HG02870 (cell line): ENCODE measurements at regions not wholly inside any gene's neighbourhood (a gene's known extent, or its start where the extent isn't known, plus 50 kb on each side); places are given as distances from the start of the nearest gene placed in this dataset.

Experiments used
- ATAC-seq: cut with Tn5 transposase; IDR thresholded peaks from one replicate; pipeline ENCODE4 v1.9.1; 2021; ENCODE audit warnings: mild to moderate bottlenecking, moderate library complexity; ENCODE audit not compliant: unreplicated experiment

- ATAC-seq, result no peak
Measured at GRCh38 chr22:48143856-48144255, 1381.4 kb downstream of the TBC1D22A start.

GRCh38 chr22:48142388-48142787, 1379.9 kb downstream of the TBC1D22A start:
- no peak for ATAC-seq

GRCh38 chr22:48141301-48141700, 1378.9 kb downstream of the TBC1D22A start:
- no peak for ATAC-seq

- ATAC-seq, result no peak
Measured at GRCh38 chr22:48140261-48140813, 1377.9 kb downstream of the TBC1D22A start.

- ATAC-seq, result no peak
Measured at GRCh38 chr22:48139776-48140175, 1377.3 kb downstream of the TBC1D22A start.

- ATAC-seq, result no peak
Measured at GRCh38 chr22:48138855-48139254, 1376.4 kb downstream of the TBC1D22A start.

GRCh38 chr22:48138427-48138826, 1376.0 kb downstream of the TBC1D22A start:
- no peak for ATAC-seq

GRCh38 chr22:48137640-48138039, 1375.2 kb downstream of the TBC1D22A start:
- ATAC-seq, result no peak

GRCh38 chr22:48135592-48135991, 1373.1 kb downstream of the TBC1D22A start:
- no peak for ATAC-seq

GRCh38 chr22:48125416-48125815, 1363.0 kb downstream of the TBC1D22A start:
- no peak for ATAC-seq

GRCh38 chr22:48121984-48122383, 1359.5 kb downstream of the TBC1D22A start:
- no peak for ATAC-seq

GRCh38 chr22:48118654-48119053, 1356.2 kb downstream of the TBC1D22A start:
- no peak for ATAC-seq

GRCh38 chr22:48116871-48117270, 1354.4 kb downstream of the TBC1D22A start:
- no peak for ATAC-seq

GRCh38 chr22:48112687-48113521, 1350.5 kb downstream of the TBC1D22A start:
- ATAC-seq, result no peak

- ATAC-seq, result no peak
Measured at GRCh38 chr22:48106715-48107259, 1344.3 kb downstream of the TBC1D22A start.

- no peak for ATAC-seq
Measured at GRCh38 chr22:48106215-48106614, 1343.8 kb downstream of the TBC1D22A start.

- no peak for ATAC-seq
Measured at GRCh38 chr22:48105259-48105658, 1342.8 kb downstream of the TBC1D22A start.

GRCh38 chr22:48104766-48105165, 1342.3 kb downstream of the TBC1D22A start:
- no peak for ATAC-seq

- ATAC-seq, result no peak
Measured at GRCh38 chr22:48104102-48104738, 1341.8 kb downstream of the TBC1D22A start.

- ATAC-seq, result no peak
Measured at GRCh38 chr22:48103126-48103875, 1340.9 kb downstream of the TBC1D22A start.

GRCh38 chr22:48102581-48102980, 1340.1 kb downstream of the TBC1D22A start:
- ATAC-seq, result no peak
